Thyroid gland (tissue), 4 donors: ENCODE measurements at regions not wholly inside any gene's neighbourhood (a gene's known extent, or its start where the extent isn't known, plus 50 kb on each side); places are given as distances from the start of the nearest gene placed in this dataset.

Experiments used
- POLR2A ChIP-seq, 2 donors: fragments of 450-650 bp; IDR thresholded peaks; one replicate each; pipeline ENCODE4 v1.6.1; 2017; ENCODE audit warnings: antibody characterized with exemption in 2 of 2, mild to moderate bottlenecking in 2 of 2, moderate library complexity in 1 of 2
- TF ChIP-seq, protein P1 (sequence below), 6 experiments: fragments of 200-600 bp in 3 of 6; fragments of 450-650 bp in 3 of 6; sonication (generic) in 3 of 6; IDR thresholded peaks; one replicate each; pipeline ENCODE4 v1.5.1; 2016 to 2019; ENCODE audit warnings: antibody characterized with exemption in 6 of 6, mild to moderate bottlenecking in 2 of 6, inconsistent platforms in 1 of 6, moderate library complexity in 1 of 6

DNA sequence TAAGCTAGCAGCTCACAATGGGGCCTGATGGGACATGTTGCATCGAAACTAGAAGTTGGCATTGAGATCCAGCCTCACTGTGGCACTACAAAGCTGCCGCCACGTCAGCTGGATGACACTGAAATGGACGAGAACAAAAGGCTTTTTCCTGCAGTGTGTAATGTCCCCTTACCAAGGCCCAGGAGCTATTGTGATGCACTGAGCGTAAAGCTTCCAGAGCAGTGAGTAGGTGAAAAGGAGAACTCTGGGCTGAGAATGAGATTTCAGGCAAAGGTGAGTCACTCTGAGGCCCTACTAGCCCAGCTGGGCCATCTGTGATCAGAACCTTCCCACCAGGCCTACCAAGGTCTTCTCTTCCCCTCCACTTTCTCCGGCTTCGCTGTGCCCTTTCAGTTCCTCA is 528.1 kb upstream of the KLF4 start:
- TF ChIP-seq, protein P1, sequence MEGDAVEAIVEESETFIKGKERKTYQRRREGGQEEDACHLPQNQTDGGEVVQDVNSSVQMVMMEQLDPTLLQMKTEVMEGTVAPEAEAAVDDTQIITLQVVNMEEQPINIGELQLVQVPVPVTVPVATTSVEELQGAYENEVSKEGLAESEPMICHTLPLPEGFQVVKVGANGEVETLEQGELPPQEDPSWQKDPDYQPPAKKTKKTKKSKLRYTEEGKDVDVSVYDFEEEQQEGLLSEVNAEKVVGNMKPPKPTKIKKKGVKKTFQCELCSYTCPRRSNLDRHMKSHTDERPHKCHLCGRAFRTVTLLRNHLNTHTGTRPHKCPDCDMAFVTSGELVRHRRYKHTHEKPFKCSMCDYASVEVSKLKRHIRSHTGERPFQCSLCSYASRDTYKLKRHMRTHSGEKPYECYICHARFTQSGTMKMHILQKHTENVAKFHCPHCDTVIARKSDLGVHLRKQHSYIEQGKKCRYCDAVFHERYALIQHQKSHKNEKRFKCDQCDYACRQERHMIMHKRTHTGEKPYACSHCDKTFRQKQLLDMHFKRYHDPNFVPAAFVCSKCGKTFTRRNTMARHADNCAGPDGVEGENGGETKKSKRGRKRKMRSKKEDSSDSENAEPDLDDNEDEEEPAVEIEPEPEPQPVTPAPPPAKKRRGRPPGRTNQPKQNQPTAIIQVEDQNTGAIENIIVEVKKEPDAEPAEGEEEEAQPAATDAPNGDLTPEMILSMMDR (IDR thresholded peaks at IDR 0.05): no peak
- TF ChIP-seq POLR2A (IDR thresholded peaks at IDR 0.05): no peak
